Activated T-cell treated with anti-CD3 and anti-CD28 coated beads, Interleukin-2, amount 50 U/mL, for 72 hours (primary cell): ENCODE measurements at regions not wholly inside any gene's neighbourhood (a gene's known extent, or its start where the extent isn't known, plus 50 kb on each side); places are given as distances from the start of the nearest gene placed in this dataset.

ENCODE experiments used
- ATAC-seq, 2 donors: fragments of 150-1000 bp; cut with Tn5 transposase; replicated peaks in 1 of 2; 2 replicates each; pipeline ENCODE4 v1.10.0; 2021; ENCODE audit warnings: moderate library complexity in 2 of 2, mild to moderate bottlenecking in 1 of 2
- DNase-seq, 2 donors: peaks; one replicate each; pipeline ENCODE4 v3.0.0; 2021 to 2022; ENCODE audit warnings: mixed read lengths in 1 of 2
- H3K27ac Mint-ChIP-seq: one replicate; pipeline ENCODE4 v1.8.0; 2022; ENCODE audit warnings: mild to moderate bottlenecking, moderate library complexity, mixed read lengths
- H3K27me3 Mint-ChIP-seq: one replicate; pipeline ENCODE4 v1.8.0; 2022; ENCODE audit warnings: low read depth, mixed read lengths
- H3K36me3 Mint-ChIP-seq, 2 donors: one replicate each; pipeline ENCODE4 v1.8.0; 2022; ENCODE audit warnings: mixed read lengths in 2 of 2, mild to moderate bottlenecking in 1 of 2; ENCODE audit not compliant: insufficient read depth in 2 of 2
- H3K4me1 Mint-ChIP-seq: one replicate; pipeline ENCODE4 v1.8.0; 2022; ENCODE audit warnings: low read depth, mixed read lengths
- H3K4me3 Mint-ChIP-seq, 2 donors: one replicate each; pipeline ENCODE4 v1.8.0; 2022; ENCODE audit warnings: mild to moderate bottlenecking in 2 of 2, mixed read lengths in 2 of 2, moderate library complexity in 2 of 2
- H3K9me3 Mint-ChIP-seq, 2 donors: one replicate each; pipeline ENCODE4 v1.8.0; 2022; ENCODE audit warnings: mixed read lengths in 2 of 2

- Mint-ChIP-seq H3K4me1 (no peaks in the 10 kb centered on the region), H3K9me3 (peaks cover 0 to 1% of the 10 kb centered on the region in 2 donors), H3K27ac (no peak overlapping the region), H3K36me3 (no peaks in the 10 kb centered on the region), H3K4me3 (no peak overlapping the region), H3K27me3 (no peaks in the 10 kb centered on the region)
- no peak for DNase-seq
- no peak for ATAC-seq
Measured at GRCh38 chr12:105832021-105832420, 306.7 kb downstream of the NUAK1 start.

DNA sequence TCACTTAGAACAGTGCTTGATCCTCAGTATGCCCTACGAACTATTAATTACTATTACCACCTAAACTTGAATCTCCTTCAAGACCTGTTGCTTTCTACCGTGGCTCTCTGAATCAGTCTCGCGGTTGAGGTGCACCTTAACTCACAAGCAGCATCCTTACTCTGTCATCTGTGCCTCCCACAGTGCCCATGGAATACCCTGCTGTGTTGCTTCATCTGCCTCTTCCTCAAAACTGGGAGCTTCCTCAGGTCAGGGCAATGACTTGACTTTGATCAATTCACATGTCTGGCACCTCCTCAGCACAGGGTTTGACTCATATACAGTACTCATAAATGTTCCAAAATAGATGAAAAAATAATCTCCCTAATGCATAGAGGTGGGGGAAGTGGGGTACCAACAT lies 305.9 kb downstream of the NUAK1 start:
- Mint-ChIP-seq H3K9me3 (peaks cover 0 to 1% of the 10 kb centered on the region in 2 donors), H3K4me3 (no peak overlapping the region), H3K27ac (no peak overlapping the region), H3K27me3 (no peaks in the 10 kb centered on the region), H3K4me1 (no peaks in the 10 kb centered on the region), H3K36me3 (no peaks in the 10 kb centered on the region)
- DNase-seq (no peak), ATAC-seq (no peak)

DNA sequence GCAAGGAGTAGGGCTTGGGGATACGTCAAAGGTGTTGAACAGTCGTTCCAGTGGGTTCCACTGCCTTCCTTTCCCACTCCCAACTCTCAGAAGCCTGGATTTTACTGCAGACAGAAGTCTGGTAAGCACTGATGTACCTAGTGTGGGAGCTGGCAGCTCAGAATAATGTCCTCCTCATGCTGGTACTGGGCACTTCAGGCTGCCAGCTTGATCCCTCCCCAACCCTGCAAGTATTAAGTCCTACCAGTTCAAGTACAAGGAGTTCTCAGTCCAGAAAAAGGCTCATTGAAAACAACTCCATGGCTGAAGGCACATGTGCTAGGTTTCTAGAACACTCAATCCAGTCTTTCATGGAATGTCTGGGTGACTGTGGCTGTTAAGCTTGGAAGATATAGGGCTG lies 304.3 kb downstream of the NUAK1 start:
- Mint-ChIP-seq H3K27ac (no peak overlapping the region), H3K36me3 (no peaks in the 10 kb centered on the region), H3K27me3 (no peaks in the 10 kb centered on the region), H3K4me3 (no peak overlapping the region), H3K4me1 (no peaks in the 10 kb centered on the region), H3K9me3 (peaks cover 0 to 1% of the 10 kb centered on the region in 2 donors)
- no peak for DNase-seq
- ATAC-seq: no peak

- Mint-ChIP-seq H3K27me3 (no peaks in the 10 kb centered on the region), H3K9me3 (peaks cover 0 to 1% of the 10 kb centered on the region in 2 donors), H3K4me1 (no peaks in the 10 kb centered on the region), H3K36me3 (no peaks in the 10 kb centered on the region), H3K4me3 (no peak overlapping the region), H3K27ac (no peak overlapping the region)
- ATAC-seq (no peak), DNase-seq (no peak)
Measured at GRCh38 chr12:105835580-105836241, 303.0 kb downstream of the NUAK1 start.

DNA sequence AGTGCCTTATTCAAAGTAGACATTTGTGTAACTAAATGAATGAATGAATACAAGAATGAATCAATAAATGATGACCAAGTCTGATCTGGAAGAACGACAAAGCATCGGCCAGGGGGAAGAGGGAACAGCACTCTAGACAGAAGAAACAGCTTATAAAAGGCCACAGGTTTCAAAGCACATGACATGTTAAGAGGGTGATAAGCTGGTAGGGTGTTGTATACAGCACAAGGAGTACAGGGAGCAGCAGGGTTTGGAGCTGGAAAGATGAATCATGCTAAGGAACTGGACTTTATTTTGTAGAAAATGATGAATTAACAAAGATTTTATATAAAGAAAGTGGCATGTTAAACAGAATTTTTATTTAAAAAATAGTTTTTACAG lies 302.5 kb downstream of the NUAK1 start:
- peaks cover 0 to 1% of the 10 kb centered on the region in 2 donors for H3K9me3 Mint-ChIP-seq
- H3K27ac Mint-ChIP-seq: no peak overlapping the region
- ATAC-seq (no peak), DNase-seq (no peak)
- H3K4me1 Mint-ChIP-seq: no peaks in the 10 kb centered on the region
- H3K4me3 Mint-ChIP-seq: no peak overlapping the region
- H3K36me3 Mint-ChIP-seq: no peaks in the 10 kb centered on the region
- no peaks in the 10 kb centered on the region for H3K27me3 Mint-ChIP-seq

- DNase-seq (no peak), ATAC-seq (no peak)
Measured at GRCh38 chr12:105839629-105840127, 299.1 kb downstream of the NUAK1 start.

DNA sequence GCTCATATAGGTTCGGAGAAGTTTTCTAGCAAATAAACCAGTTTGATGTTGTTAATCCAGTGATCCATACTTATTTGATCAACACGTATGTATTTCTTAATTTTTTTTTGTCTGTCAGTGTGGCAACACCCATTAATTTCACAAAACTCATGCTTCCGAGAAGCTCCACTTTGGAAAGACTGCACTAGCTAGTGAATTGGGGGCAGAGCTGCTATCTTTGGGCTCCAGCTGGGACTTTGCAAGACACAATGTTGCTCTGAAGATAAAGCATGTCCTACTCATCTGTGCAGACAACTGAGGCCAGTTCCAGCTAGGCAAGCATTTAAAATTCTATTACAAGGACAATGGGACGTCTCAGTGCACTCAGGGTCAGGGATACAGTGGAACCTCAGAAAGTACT lies 298.4 kb downstream of the NUAK1 start:
- H3K27me3 Mint-ChIP-seq: no peaks in the 10 kb centered on the region
- no peaks in the 10 kb centered on the region for H3K36me3 Mint-ChIP-seq
- peaks cover 0 to 2% of the 10 kb centered on the region in 2 donors for H3K9me3 Mint-ChIP-seq
- no peak overlapping the region for H3K27ac Mint-ChIP-seq
- H3K4me3 Mint-ChIP-seq: no peak overlapping the region
- H3K4me1 Mint-ChIP-seq: no peaks in the 10 kb centered on the region
- DNase-seq (no peak), ATAC-seq (no peak)

More at GRCh38 chr12:105839629-105840127, 299.1 kb downstream of the NUAK1 start:
- no peak overlapping the region for H3K4me3 Mint-ChIP-seq
- peaks cover 0 to 2% of the 10 kb centered on the region in 2 donors for H3K9me3 Mint-ChIP-seq
- H3K4me1 Mint-ChIP-seq: no peaks in the 10 kb centered on the region
- no peak overlapping the region for H3K27ac Mint-ChIP-seq
- no peaks in the 10 kb centered on the region for H3K36me3 Mint-ChIP-seq
- H3K27me3 Mint-ChIP-seq: no peaks in the 10 kb centered on the region

- Mint-ChIP-seq H3K36me3 (no peaks in the 10 kb centered on the region), H3K9me3 (peaks cover 0 to 2% of the 10 kb centered on the region in 2 donors), H3K27ac (no peak overlapping the region), H3K4me1 (no peaks in the 10 kb centered on the region), H3K4me3 (no peak overlapping the region), H3K27me3 (no peaks in the 10 kb centered on the region)
- no peak for DNase-seq
- ATAC-seq: no peak
Measured at GRCh38 chr12:105841840-105842239, 296.9 kb downstream of the NUAK1 start.

GRCh38 chr12:105843561-105843960 lies 295.2 kb downstream of the NUAK1 start:
- no peaks in the 10 kb centered on the region for H3K27me3 Mint-ChIP-seq
- H3K4me1 Mint-ChIP-seq: no peaks in the 10 kb centered on the region
- no peak overlapping the region for H3K27ac Mint-ChIP-seq
- H3K9me3 Mint-ChIP-seq: peaks cover 0 to 2% of the 10 kb centered on the region in 2 donors
- DNase-seq (no peak), ATAC-seq (no peak)
- no peaks in the 10 kb centered on the region for H3K36me3 Mint-ChIP-seq
- H3K4me3 Mint-ChIP-seq: no peak overlapping the region

- no peaks in the 10 kb centered on the region for H3K4me1 Mint-ChIP-seq
- H3K27ac Mint-ChIP-seq: no peak overlapping the region
- H3K27me3 Mint-ChIP-seq: peaks cover 3% of the 10 kb centered on the region
- H3K36me3 Mint-ChIP-seq: no peaks in the 10 kb centered on the region
- H3K4me3 Mint-ChIP-seq: no peak overlapping the region
- ATAC-seq (no peak), DNase-seq (no peak)
- peaks cover 0 to 2% of the 10 kb centered on the region in 2 donors for H3K9me3 Mint-ChIP-seq
Measured at GRCh38 chr12:105843986-105844760, 294.6 kb downstream of the NUAK1 start.

DNA sequence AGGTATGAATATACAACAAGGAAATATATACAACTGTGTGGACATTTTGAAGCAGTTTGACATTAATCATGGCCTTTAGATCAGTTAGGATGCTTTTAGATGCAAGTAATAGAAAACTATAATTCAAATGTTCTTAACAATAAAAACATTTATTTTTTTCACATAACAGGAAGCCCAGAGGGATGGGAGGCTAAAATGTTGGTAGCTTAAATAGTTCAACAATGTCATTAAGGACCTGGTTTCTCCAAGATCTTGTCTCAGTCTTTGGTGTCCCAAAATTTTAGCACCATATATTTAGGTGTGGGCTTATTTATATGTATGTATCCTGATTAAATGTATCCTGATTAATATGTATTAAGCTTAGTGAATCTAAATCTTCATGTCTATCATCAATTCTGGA lies 292.4 kb downstream of the NUAK1 start:
- peaks cover 7% of the 10 kb centered on the region for H3K27me3 Mint-ChIP-seq
- H3K4me1 Mint-ChIP-seq: no peaks in the 10 kb centered on the region
- no peak overlapping the region for H3K27ac Mint-ChIP-seq
- peaks cover 0 to 2% of the 10 kb centered on the region in 2 donors for H3K9me3 Mint-ChIP-seq
- no peak for DNase-seq
- no peaks in the 10 kb centered on the region for H3K36me3 Mint-ChIP-seq
- no peak overlapping the region for H3K4me3 Mint-ChIP-seq
- no peak for ATAC-seq

DNA sequence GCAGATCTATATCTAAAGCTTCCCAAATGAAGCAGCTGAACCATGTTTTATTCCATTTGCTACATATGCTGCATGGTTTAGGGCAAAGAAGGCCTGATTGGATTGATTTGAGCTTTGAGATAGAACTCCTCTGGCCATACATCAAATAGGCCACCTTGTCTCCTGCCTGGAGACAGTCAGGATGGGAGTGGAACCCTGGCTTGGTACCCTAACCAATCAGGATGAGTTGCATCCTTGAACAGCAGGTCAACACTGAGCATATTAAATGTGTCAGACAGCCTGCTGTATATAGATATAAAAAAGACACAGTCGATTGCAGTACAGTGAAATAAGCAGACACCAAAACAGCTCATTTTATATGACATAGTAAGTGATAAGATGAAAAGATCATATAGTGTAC lies 291.7 kb downstream of the NUAK1 start:
- Mint-ChIP-seq H3K27ac (no peak overlapping the region), H3K4me1 (no peaks in the 10 kb centered on the region), H3K4me3 (no peak overlapping the region), H3K36me3 (no peaks in the 10 kb centered on the region), H3K27me3 (peaks cover 7% of the 10 kb centered on the region), H3K9me3 (peaks cover 0 to 2% of the 10 kb centered on the region in 2 donors)
- DNase-seq (no peak), ATAC-seq (no peak)

GRCh38 chr12:105848286-105848685 lies 290.5 kb downstream of the NUAK1 start:
- Mint-ChIP-seq H3K36me3 (no peaks in the 10 kb centered on the region), H3K4me3 (no peak overlapping the region), H3K27me3 (peaks cover 7% of the 10 kb centered on the region)

More at GRCh38 chr12:105848286-105848685, 290.5 kb downstream of the NUAK1 start:
- no peaks in the 10 kb centered on the region for H3K4me1 Mint-ChIP-seq
- no peaks in the 10 kb centered on the region for H3K9me3 Mint-ChIP-seq
- no peak overlapping the region for H3K27ac Mint-ChIP-seq
- DNase-seq: no peak
- no peak for ATAC-seq
